Ishikawa (cell line): ENCODE measurements at regions not wholly inside any gene's neighbourhood (a gene's known extent, or its start where the extent isn't known, plus 50 kb on each side); places are given as distances from the start of the nearest gene placed in this dataset.

Experiments
- CEBPB ChIP-seq: IDR thresholded peaks from 2 replicates; pipeline ENCODE4 v1.6.1; 2012
- CREB1 ChIP-seq: IDR thresholded peaks from 2 replicates; pipeline ENCODE4 v1.6.1; 2012; ENCODE audit warnings: low read depth
- EGR1 ChIP-seq: IDR thresholded peaks from 2 replicates; pipeline ENCODE4 v1.6.1; 2012
- EP300 ChIP-seq: IDR thresholded peaks from 2 replicates; pipeline ENCODE4 v1.6.1; 2012; ENCODE audit warnings: borderline replicate concordance
- FOXM1 ChIP-seq: IDR thresholded peaks from 2 replicates; pipeline ENCODE4 v1.6.1; 2012; ENCODE audit warnings: low read depth, borderline replicate concordance
- NFIC ChIP-seq: IDR thresholded peaks from 2 replicates; pipeline ENCODE4 v1.6.1; 2012
- RAD21 ChIP-seq: IDR thresholded peaks from 2 replicates; pipeline ENCODE4 v1.6.1; 2012; ENCODE audit warnings: low read depth
- TAF1 ChIP-seq: IDR thresholded peaks from 2 replicates; pipeline ENCODE4 v1.6.1; 2012; ENCODE audit warnings: low read depth, mild to moderate bottlenecking
- TCF12 ChIP-seq: IDR thresholded peaks from 2 replicates; pipeline ENCODE4 v1.6.1; 2012; ENCODE audit warnings: low read depth
- TEAD4 ChIP-seq: IDR thresholded peaks from 2 replicates; pipeline ENCODE4 v1.6.1; 2012
- YY1 ChIP-seq: IDR thresholded peaks from 2 replicates; pipeline ENCODE4 v1.6.1; 2012; ENCODE audit warnings: low read depth
- ZBTB7A ChIP-seq: IDR thresholded peaks from 2 replicates; pipeline ENCODE4 v1.6.1; 2012; ENCODE audit warnings: low read depth
- TF ChIP-seq, protein P1 (sequence below): IDR thresholded peaks from 2 replicates; pipeline ENCODE4 v1.6.1; 2012
- TF ChIP-seq, protein P2 (sequence below): IDR thresholded peaks from 2 replicates; pipeline ENCODE4 v1.6.1; 2012
- TF ChIP-seq, protein P3 (sequence below): IDR thresholded peaks from 2 replicates; pipeline ENCODE4 v1.6.1; 2012; ENCODE audit warnings: low read depth, mild to moderate bottlenecking

DNA sequence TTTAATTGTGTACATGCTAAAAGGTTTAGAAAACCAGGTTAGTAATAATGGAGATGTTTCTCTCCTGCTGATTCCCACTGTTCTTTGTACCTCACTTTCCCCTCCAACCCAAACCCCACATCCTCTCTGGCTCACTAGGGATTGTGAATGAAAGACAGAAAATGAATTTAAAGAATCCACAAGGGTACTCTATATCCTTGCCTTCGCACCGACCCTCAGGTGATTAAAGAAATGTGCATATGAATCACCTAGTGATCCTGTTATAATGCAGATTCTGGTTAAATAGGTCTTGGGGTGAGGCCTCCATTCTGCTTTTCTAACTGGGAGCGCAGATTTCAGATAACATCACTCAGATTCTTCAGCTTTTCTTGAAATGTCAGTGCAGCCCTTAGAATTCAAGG, 84.3 kb upstream of the OTX2 start:
- TF ChIP-seq CEBPB (no peak), EGR1 (no peak), NFIC (no peak), CREB1 (no peak), YY1 (no peak), EP300 (no peak), TEAD4 (no peak), FOXM1 (no peak)

DNA sequence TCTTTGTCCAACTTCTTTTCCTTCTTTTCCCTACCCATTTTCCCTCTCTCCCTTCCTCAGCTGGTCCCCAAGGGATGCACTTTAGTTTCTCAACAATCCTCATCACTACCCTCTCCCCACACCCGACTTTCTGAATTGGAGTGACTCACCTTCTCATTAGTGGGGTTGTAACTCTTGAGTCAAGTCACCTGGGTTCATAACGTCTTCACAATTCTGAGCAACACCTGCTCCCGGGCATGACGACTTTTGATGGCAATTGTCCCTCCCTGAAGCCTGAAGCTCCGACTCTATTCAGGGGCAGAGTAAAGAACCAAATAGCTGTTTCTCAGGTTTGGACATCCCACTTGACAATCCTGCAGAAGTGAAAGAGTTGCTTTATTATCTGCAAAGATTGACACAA, 82.7 kb upstream of the OTX2 start:
- no peak for TF ChIP-seq RAD21

DNA sequence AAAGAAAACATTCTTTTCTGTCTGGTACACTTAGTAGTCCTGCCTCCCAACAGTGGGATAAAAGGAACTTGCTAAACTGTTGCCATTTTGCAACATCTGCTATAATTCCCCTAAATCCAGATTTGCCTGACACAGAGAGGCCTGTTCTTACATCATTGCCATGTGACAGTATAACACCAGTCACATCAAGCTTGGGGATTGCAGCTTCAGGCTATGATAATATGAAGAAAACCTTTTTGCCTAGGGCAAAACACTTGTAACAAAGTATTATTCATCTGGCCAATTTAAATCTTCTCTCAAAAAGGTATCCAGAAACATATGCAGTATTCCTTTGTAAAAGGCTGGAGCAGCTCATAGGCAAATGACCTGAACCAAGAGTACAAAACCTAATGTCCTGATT, 80.9 kb upstream of the OTX2 start:
- TF ChIP-seq EGR1 (no peak), FOXM1 (no peak), TCF12 (no peak), TAF1 (no peak), CREB1 (no peak), YY1 (no peak), NFIC (no peak), RAD21 (no peak), CEBPB (no peak), EP300 (no peak)
- TF ChIP-seq, protein P1, sequence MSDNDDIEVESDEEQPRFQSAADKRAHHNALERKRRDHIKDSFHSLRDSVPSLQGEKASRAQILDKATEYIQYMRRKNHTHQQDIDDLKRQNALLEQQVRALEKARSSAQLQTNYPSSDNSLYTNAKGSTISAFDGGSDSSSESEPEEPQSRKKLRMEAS: no peak
- TF ChIP-seq, protein P2, sequence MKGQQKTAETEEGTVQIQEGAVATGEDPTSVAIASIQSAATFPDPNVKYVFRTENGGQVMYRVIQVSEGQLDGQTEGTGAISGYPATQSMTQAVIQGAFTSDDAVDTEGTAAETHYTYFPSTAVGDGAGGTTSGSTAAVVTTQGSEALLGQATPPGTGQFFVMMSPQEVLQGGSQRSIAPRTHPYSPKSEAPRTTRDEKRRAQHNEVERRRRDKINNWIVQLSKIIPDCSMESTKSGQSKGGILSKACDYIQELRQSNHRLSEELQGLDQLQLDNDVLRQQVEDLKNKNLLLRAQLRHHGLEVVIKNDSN: no peak
- TF ChIP-seq, protein P3, sequence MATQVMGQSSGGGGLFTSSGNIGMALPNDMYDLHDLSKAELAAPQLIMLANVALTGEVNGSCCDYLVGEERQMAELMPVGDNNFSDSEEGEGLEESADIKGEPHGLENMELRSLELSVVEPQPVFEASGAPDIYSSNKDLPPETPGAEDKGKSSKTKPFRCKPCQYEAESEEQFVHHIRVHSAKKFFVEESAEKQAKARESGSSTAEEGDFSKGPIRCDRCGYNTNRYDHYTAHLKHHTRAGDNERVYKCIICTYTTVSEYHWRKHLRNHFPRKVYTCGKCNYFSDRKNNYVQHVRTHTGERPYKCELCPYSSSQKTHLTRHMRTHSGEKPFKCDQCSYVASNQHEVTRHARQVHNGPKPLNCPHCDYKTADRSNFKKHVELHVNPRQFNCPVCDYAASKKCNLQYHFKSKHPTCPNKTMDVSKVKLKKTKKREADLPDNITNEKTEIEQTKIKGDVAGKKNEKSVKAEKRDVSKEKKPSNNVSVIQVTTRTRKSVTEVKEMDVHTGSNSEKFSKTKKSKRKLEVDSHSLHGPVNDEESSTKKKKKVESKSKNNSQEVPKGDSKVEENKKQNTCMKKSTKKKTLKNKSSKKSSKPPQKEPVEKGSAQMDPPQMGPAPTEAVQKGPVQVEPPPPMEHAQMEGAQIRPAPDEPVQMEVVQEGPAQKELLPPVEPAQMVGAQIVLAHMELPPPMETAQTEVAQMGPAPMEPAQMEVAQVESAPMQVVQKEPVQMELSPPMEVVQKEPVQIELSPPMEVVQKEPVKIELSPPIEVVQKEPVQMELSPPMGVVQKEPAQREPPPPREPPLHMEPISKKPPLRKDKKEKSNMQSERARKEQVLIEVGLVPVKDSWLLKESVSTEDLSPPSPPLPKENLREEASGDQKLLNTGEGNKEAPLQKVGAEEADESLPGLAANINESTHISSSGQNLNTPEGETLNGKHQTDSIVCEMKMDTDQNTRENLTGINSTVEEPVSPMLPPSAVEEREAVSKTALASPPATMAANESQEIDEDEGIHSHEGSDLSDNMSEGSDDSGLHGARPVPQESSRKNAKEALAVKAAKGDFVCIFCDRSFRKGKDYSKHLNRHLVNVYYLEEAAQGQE: no peak

DNA sequence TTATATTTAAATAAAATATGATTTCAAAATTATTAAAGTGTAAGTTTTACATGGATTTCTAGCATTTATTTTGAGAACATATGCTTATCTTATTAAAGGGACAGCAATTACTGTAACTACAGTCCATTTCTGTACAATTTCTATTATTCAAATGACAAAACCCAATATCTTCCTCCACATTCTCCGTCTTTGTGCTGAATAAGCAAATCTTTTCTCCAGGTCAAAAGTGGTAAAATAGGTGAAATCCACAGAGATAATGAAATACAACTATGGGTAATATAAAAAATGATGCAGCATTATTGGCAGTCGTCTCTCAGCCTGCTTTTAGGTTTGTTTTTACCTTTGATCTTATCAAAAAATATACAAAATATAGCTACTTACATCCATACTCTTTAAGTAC, 79.4 kb upstream of the OTX2 start:
- no peak for TF ChIP-seq TEAD4
- TF ChIP-seq, protein P1: no peak
- TF ChIP-seq YY1: no peak
- TF ChIP-seq EP300: no peak
- TF ChIP-seq, protein P2: no peak
- no peak for TF ChIP-seq CREB1
- TF ChIP-seq EGR1: no peak
- TF ChIP-seq CEBPB: no peak
- no peak for TF ChIP-seq FOXM1
- TF ChIP-seq NFIC: no peak
- TF ChIP-seq TAF1: no peak
- no peak for TF ChIP-seq ZBTB7A
- TF ChIP-seq, protein P3: no peak
- TF ChIP-seq RAD21: no peak
- TF ChIP-seq TCF12: no peak

DNA sequence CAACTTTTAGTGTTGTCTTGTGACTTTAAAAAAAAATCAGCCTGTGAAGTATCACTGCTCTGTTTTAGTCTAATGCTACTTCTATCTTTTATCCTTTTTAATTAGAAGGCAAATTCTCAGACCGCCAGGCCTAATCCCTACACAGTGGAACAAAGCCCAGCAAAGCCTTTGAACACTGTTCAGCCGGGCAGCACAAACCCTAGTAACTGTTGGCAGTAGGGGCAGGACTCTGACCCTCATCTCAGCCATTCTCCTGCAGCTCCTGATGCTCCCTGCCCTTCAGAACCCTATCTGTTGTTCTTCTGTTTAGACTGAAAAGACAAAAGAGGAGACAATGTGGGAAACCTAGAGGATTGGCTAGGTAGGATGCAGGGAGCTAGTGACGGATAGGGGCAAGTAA, 78.0 kb upstream of the OTX2 start:
- TF ChIP-seq FOXM1 (no peak), EP300 (no peak), YY1 (no peak), TCF12 (no peak), CEBPB (no peak), EGR1 (no peak), TEAD4 (no peak), CREB1 (no peak), RAD21 (no peak), NFIC (no peak), ZBTB7A (no peak), TAF1 (no peak)
- TF ChIP-seq, protein P2: no peak
- TF ChIP-seq, protein P3: no peak
- TF ChIP-seq, protein P1: no peak
